ENCODE measurements at regions not wholly inside any gene's neighbourhood (a gene's known extent, or its start where the extent isn't known, plus 50 kb on each side); places are given as distances from the start of the nearest gene placed in this dataset.

DNA sequence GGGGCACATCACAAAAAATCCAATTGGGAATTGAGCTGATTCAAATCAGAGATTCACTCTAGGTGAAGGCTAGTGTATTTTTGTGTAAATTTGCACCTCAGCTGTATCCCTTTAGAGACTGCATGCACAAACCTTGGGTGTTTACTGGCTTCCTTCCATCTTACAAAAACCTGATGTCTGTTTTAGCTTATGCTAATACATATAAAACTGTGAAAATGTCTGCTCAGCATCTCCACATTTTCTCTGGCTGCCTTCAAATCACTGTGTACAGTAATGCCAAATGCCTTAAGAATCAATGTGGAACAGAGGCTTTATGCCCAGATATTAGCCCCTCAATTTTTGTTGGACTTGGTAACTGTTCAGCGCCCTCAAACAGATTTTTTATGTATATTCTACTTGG is 675.8 kb upstream of the SLITRK6 start:
- TF ChIP-seq CTCF (IDR thresholded peaks at IDR 0.05; ENCODE audit: low read length) (no peak), EZH2 (IDR thresholded peaks at IDR 0.05; ENCODE audit: borderline replicate concordance, low read length) (no peak)

Measured in OCI-LY1 (cell line).